Stimulated activated CD4-positive, alpha-beta T cell treated with anti-CD3 and anti-CD28 coated beads, Interleukin-15, amount 100 ng/mL, for 24 hours (primary cell): ENCODE measurements at regions not wholly inside any gene's neighbourhood (a gene's known extent, or its start where the extent isn't known, plus 50 kb on each side); places are given as distances from the start of the nearest gene placed in this dataset.
"Not testable (repeated sequence)": the region's sequence is repeated elsewhere in the genome, so short reads cannot be mapped to it uniquely, and the experiment has no call there.

Source experiments
- DNase-seq: peaks from one replicate; pipeline ENCODE4 v3.0.0-alpha.2; 2020

- no peak for DNase-seq
Observed at GRCh38 chr7:42720012-42720411, 191.9 kb downstream of the C7orf25 start.

- DNase-seq = not testable (repeated sequence)
Observed at GRCh38 chr7:42718466-42718865, 193.4 kb downstream of the C7orf25 start.

GRCh38 chr7:42714356-42714755 is 197.5 kb downstream of the C7orf25 start:
- DNase-seq = no peak

GRCh38 chr7:42709284-42709683 is 202.6 kb downstream of the C7orf25 start:
- DNase-seq = no peak

GRCh38 chr7:42704710-42705109 is 207.2 kb downstream of the C7orf25 start:
- no peak for DNase-seq

GRCh38 chr7:42702647-42703046 is 209.2 kb downstream of the C7orf25 start:
- DNase-seq = no peak

- DNase-seq = no peak
Observed at GRCh38 chr7:42700406-42701327, 211.2 kb downstream of the C7orf25 start.

- DNase-seq = no peak
Observed at GRCh38 chr7:42699380-42700178, 212.3 kb downstream of the C7orf25 start.

- no peak for DNase-seq
Observed at GRCh38 chr7:42698600-42699374, 213.1 kb downstream of the C7orf25 start.

GRCh38 chr7:42694894-42695507 is 216.9 kb downstream of the C7orf25 start:
- DNase-seq = no peak

GRCh38 chr7:42693722-42694121 is 218.1 kb downstream of the C7orf25 start:
- no peak for DNase-seq

- DNase-seq = no peak
Observed at GRCh38 chr7:42692621-42693020, 219.2 kb downstream of the C7orf25 start.

- DNase-seq = no peak
Observed at GRCh38 chr7:42690794-42691639, 220.9 kb downstream of the C7orf25 start.

GRCh38 chr7:42689626-42690025 is 222.2 kb downstream of the C7orf25 start:
- DNase-seq = no peak

- no peak for DNase-seq
Observed at GRCh38 chr7:42688056-42688371, 223.9 kb downstream of the C7orf25 start.

GRCh38 chr7:42687211-42688055 is 224.4 kb downstream of the C7orf25 start:
- DNase-seq = no peak

- no peak for DNase-seq
Observed at GRCh38 chr7:42686594-42687156, 225.2 kb downstream of the C7orf25 start.

GRCh38 chr7:42685911-42686310 is 226.0 kb downstream of the C7orf25 start:
- DNase-seq = no peak

- no peak for DNase-seq
Observed at GRCh38 chr7:42677751-42678699, 233.8 kb downstream of the C7orf25 start.
